ENCODE measurements at regions not wholly inside any gene's neighbourhood (a gene's known extent, or its start where the extent isn't known, plus 50 kb on each side); places are given as distances from the start of the nearest gene placed in this dataset.

GRCh38 chr2:226660526-226660925 lies 139.1 kb downstream of the IRS1 start:
- no peak overlapping the region for H2AFZ ChIP-seq
- TF ChIP-seq CTCF (IDR thresholded peaks at IDR 0.05), result no peak
- no peak overlapping the region for H3K27ac ChIP-seq
- no peak overlapping the region for H3K4me3 ChIP-seq (ENCODE audit: low read depth, low read length)
- no peak overlapping the region for H3K4me2 ChIP-seq (ENCODE audit: low read length)
- peaks cover 6% of the 10 kb centered on the region for H3K4me1 ChIP-seq
- no peaks in the 10 kb centered on the region for H3K79me2 ChIP-seq
- H3K9me3 ChIP-seq (ENCODE audit: control insufficient read depth, low read length), result no peaks in the 10 kb centered on the region
- no peak overlapping the region for H3K9ac ChIP-seq
- no peaks in the 10 kb centered on the region for H3K36me3 ChIP-seq (ENCODE audit: control insufficient read depth, insufficient read depth, low read length)
- H3K27me3 ChIP-seq (ENCODE audit: control insufficient read depth, insufficient read depth, low read length), result no peaks in the 10 kb centered on the region

- Histone ChIP-seq H3K4me3 (ENCODE audit: low read depth, low read length) (no peak overlapping the region), H3K9me3 (ENCODE audit: control insufficient read depth, low read length) (no peaks in the 10 kb centered on the region), H3K4me2 (ENCODE audit: low read length) (no peak overlapping the region), H2AFZ (no peak overlapping the region), H3K36me3 (ENCODE audit: control insufficient read depth, insufficient read depth, low read length) (no peaks in the 10 kb centered on the region), H3K4me1 (peaks cover 6% of the 10 kb centered on the region), H3K27ac (no peak overlapping the region), H3K9ac (no peak overlapping the region), H3K27me3 (ENCODE audit: control insufficient read depth, insufficient read depth, low read length) (no peaks in the 10 kb centered on the region), H3K79me2 (no peaks in the 10 kb centered on the region)
- no peak for TF ChIP-seq CTCF (IDR thresholded peaks at IDR 0.05)
Measured at GRCh38 chr2:226660124-226660523, 139.5 kb downstream of the IRS1 start.

GRCh38 chr2:226659410-226659809 lies 140.2 kb downstream of the IRS1 start:
- Histone ChIP-seq H3K4me1 (peaks cover 4% of the 10 kb centered on the region), H3K4me3 (ENCODE audit: low read depth, low read length) (no peak overlapping the region), H3K4me2 (ENCODE audit: low read length) (no peak overlapping the region), H3K27me3 (ENCODE audit: control insufficient read depth, insufficient read depth, low read length) (no peaks in the 10 kb centered on the region), H3K79me2 (no peaks in the 10 kb centered on the region), H2AFZ (no peak overlapping the region), H3K36me3 (ENCODE audit: control insufficient read depth, insufficient read depth, low read length) (no peaks in the 10 kb centered on the region), H3K9me3 (ENCODE audit: control insufficient read depth, low read length) (no peaks in the 10 kb centered on the region), H3K27ac (no peak overlapping the region), H3K9ac (no peak overlapping the region)
- TF ChIP-seq CTCF (IDR thresholded peaks at IDR 0.05), result no peak

- TF ChIP-seq CTCF (IDR thresholded peaks at IDR 0.05), result no peak
- Histone ChIP-seq H2AFZ (no peak overlapping the region), H3K9ac (no peak overlapping the region), H3K9me3 (ENCODE audit: control insufficient read depth, low read length) (no peaks in the 10 kb centered on the region), H3K4me3 (ENCODE audit: low read depth, low read length) (no peak overlapping the region), H3K79me2 (no peaks in the 10 kb centered on the region), H3K4me1 (no peaks in the 10 kb centered on the region), H3K4me2 (ENCODE audit: low read length) (no peak overlapping the region), H3K36me3 (ENCODE audit: control insufficient read depth, insufficient read depth, low read length) (no peaks in the 10 kb centered on the region), H3K27ac (no peak overlapping the region), H3K27me3 (ENCODE audit: control insufficient read depth, insufficient read depth, low read length) (no peaks in the 10 kb centered on the region)
Measured at GRCh38 chr2:226658555-226658954, 141.1 kb downstream of the IRS1 start.

GRCh38 chr2:226657340-226658053 lies 142.1 kb downstream of the IRS1 start:
- Histone ChIP-seq H3K36me3 (ENCODE audit: control insufficient read depth, insufficient read depth, low read length) (no peaks in the 10 kb centered on the region), H3K4me3 (ENCODE audit: low read depth, low read length) (no peak overlapping the region), H3K79me2 (no peaks in the 10 kb centered on the region), H3K27ac (no peak overlapping the region), H2AFZ (no peak overlapping the region), H3K9ac (no peak overlapping the region), H3K9me3 (ENCODE audit: control insufficient read depth, low read length) (no peaks in the 10 kb centered on the region), H3K4me1 (no peaks in the 10 kb centered on the region), H3K4me2 (ENCODE audit: low read length) (no peak overlapping the region), H3K27me3 (ENCODE audit: control insufficient read depth, insufficient read depth, low read length) (no peaks in the 10 kb centered on the region)
- no peak for TF ChIP-seq CTCF (IDR thresholded peaks at IDR 0.05)
